Prostate gland (tissue), 2 donors: ENCODE measurements at regions not wholly inside any gene's neighbourhood (a gene's known extent, or its start where the extent isn't known, plus 50 kb on each side); places are given as distances from the start of the nearest gene placed in this dataset.

Experiments
- POLR2A ChIP-seq: fragments of 450-650 bp; IDR thresholded peaks from one replicate; pipeline ENCODE4 v1.6.1; 2016; ENCODE audit warnings: antibody characterized with exemption, mild to moderate bottlenecking
- POLR2AphosphoS5 ChIP-seq: sonication (generic); formaldehyde crosslinking; IDR thresholded peaks from one replicate; pipeline ENCODE4 v1.6.1; 2017; ENCODE audit warnings: antibody characterized with exemption
- TF ChIP-seq, protein P1 (sequence below), 4 experiments: fragments of 200-600 bp in 2 of 4; fragments of 450-650 bp in 2 of 4; sonication (generic) in 2 of 4; IDR thresholded peaks; 1 replicate in 3 of 4; 2 replicates in 1 of 4; pipeline ENCODE4 v1.5.1; 2016 to 2019; ENCODE audit warnings: antibody characterized with exemption in 4 of 4, mild to moderate bottlenecking in 2 of 4, moderate library complexity in 2 of 4

DNA sequence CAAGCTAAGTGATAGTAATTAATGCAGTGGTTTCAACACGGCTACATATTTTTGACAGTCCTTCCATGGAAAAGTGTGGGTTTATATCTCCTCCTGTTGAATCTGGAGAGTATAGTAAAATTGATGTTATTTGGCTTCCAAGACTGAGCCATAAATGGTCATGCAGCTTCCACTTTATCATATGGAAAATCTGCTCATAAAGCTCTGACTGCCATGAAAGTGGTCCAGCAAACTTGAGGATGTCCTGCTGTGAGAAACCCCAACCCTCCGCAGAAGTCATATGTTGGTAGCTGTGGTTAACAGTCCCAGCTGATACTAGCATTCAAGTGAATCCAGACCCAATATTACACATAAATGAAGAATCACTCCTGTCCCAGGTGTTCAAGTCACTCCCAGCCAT, 378.3 kb downstream of the KCTD16 start:
- TF ChIP-seq, protein P1, sequence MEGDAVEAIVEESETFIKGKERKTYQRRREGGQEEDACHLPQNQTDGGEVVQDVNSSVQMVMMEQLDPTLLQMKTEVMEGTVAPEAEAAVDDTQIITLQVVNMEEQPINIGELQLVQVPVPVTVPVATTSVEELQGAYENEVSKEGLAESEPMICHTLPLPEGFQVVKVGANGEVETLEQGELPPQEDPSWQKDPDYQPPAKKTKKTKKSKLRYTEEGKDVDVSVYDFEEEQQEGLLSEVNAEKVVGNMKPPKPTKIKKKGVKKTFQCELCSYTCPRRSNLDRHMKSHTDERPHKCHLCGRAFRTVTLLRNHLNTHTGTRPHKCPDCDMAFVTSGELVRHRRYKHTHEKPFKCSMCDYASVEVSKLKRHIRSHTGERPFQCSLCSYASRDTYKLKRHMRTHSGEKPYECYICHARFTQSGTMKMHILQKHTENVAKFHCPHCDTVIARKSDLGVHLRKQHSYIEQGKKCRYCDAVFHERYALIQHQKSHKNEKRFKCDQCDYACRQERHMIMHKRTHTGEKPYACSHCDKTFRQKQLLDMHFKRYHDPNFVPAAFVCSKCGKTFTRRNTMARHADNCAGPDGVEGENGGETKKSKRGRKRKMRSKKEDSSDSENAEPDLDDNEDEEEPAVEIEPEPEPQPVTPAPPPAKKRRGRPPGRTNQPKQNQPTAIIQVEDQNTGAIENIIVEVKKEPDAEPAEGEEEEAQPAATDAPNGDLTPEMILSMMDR (IDR thresholded peaks at IDR 0.05), result no peak
- TF ChIP-seq POLR2A, result no peak
- TF ChIP-seq POLR2AphosphoS5, result no peak
